Stimulated activated CD4-positive, alpha-beta T cell treated with anti-CD3 and anti-CD28 coated beads, Interleukin-15, amount 100 ng/mL, for 24 hours (primary cell): ENCODE measurements at regions not wholly inside any gene's neighbourhood (a gene's known extent, or its start where the extent isn't known, plus 50 kb on each side); places are given as distances from the start of the nearest gene placed in this dataset.
"Not testable (repeated sequence)": the region's sequence is repeated elsewhere in the genome, so short reads cannot be mapped to it uniquely, and the experiment has no call there.

Source experiments
- DNase-seq: peaks from one replicate; pipeline ENCODE4 v3.0.0-alpha.2; 2020

DNA sequence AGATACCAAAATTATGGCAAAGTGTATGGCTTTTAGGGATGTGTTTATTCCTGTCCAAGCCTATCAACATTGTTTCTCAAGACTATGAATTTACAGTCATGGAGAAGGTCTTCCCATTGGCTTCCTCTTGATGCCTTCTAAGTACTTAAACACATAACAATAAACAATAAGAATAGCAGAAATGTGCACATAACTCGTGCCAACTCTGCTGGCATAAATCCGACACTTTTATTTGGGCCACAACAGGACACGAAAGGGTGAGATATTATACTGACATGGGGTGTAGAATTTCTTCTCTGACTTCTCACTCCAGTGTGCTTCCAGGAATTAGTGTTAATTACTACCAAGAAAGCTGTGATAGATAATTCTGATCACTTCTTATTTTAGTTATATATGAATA is 695.9 kb upstream of the SLC35B3 start:
- no peak for DNase-seq

DNA sequence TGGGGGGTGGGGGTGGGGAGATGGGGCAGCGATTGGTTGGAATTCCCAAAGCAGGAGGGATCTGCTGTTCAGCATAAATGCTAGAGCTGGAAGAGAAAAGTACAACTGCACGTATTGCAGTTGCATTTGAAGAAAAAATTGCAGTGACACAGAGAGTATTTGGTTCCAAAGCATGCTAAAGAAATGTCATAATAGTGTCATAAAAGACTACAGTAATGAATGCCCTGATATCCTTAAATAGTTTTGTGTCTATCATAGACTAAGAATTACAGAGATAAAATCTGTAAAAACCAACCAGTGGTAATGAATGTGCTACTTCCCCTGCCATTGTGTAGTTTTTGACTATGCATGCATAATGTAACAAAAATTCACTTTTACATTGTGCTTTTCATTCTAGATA is 693.6 kb upstream of the SLC35B3 start:
- no peak for DNase-seq

DNA sequence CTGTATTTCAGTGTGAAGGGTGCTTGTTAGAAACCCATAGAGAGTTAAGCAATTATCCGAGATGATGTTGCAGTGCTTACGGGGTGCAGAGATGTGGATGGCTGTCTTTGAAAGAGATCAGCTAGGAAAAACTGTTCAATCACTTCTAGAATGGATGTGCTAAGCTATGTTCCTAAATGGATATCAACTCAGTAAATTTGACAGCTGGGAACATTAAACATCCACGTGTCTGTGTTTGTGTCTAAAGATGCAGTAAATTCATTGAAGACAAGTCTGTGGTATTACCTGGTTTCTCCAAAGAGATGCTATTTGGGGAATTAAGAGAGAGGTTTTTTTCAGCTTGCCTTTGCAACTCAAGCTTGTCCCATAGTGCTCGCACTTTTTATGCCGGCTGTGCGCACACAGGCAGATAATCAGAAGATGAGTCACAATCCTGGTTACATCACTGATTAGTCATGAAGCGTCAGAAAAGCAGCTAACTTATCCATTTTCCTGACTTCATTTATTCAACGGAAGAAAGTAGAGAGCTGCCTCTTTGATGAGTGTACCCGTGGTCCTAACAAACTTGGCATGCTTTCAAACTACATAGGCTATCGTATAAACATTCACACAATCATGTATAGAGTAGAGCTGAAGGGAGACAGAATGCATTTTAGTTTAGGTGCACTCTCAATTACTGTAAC is 691.7 kb upstream of the SLC35B3 start:
- no peak for DNase-seq

DNA sequence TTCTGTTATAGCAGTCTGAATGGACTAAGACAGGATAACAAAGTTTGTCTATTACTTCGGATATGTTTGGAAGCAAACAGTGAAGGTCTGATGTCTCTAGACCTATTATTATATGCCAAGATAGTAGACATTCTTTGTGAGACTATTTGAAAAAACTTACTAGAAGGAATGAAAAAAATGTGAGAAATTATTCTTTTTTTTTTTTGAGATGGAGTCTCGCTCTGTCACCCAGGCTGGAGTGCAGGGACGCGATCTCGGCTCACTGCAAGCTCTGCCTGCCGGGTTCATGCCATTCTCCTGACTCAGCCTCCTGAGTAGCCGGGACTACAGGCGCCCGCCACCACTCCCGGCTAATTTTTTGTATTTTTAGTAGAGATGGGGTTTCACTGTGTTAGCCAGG is 690.7 kb upstream of the SLC35B3 start:
- DNase-seq: not testable (repeated sequence)

DNA sequence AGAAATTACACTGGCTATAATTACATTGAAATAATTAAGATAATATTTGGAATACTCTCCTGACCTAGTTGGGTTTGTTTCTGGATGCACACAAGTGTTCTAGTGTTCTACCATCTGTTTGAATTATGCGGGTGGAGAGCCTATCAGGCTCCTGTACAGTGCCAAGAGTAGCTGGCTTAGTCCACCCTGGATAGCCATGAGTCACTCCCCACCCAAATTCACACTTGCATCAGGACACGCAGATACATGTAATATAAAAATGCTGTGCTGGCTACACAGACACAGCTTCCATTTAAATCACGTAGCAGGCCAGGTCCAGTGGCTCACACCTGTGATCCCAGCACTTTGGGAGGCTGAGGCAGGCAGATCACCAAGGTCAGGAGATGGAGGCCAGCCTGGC is 686.2 kb upstream of the SLC35B3 start:
- no peak for DNase-seq

DNA sequence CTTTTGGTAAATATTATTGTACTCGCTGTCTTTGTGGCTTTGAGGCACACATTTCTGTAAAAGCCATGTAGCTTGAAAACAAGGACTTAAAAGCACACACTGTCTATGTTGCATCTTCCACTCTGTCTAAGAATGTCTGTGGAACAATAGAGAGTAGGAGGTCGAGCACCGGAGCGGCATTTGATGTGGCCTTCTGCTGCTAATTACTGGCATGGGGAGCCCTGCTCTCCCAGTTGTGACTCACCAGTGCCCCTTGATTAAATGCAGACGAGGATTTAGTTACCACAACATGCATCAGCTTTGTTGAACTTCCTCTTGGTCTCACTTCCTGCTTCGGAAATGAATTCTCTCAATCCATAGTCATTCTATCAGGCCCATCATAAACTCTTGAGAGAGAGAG is 680.7 kb upstream of the SLC35B3 start:
- no peak for DNase-seq

DNA sequence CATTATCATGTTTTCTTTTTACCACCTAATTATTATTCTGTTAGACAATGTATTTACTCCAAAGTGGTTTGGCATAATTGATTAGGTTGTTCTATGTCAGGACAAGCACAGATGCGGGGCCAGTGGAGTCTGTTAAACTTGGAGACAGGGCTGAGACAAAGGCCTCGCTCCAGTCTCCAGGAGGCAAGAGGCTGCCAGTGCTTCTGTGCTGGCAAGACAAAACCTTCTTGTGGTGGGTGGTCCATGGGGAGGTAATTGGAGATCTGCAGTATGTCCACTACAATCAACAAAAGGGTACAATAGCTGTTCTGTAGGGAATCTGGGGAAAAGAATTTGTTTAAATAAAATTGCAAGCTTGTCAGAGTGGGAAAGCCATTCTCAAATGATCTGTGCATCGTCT is 677.2 kb upstream of the SLC35B3 start:
- no peak for DNase-seq

DNA sequence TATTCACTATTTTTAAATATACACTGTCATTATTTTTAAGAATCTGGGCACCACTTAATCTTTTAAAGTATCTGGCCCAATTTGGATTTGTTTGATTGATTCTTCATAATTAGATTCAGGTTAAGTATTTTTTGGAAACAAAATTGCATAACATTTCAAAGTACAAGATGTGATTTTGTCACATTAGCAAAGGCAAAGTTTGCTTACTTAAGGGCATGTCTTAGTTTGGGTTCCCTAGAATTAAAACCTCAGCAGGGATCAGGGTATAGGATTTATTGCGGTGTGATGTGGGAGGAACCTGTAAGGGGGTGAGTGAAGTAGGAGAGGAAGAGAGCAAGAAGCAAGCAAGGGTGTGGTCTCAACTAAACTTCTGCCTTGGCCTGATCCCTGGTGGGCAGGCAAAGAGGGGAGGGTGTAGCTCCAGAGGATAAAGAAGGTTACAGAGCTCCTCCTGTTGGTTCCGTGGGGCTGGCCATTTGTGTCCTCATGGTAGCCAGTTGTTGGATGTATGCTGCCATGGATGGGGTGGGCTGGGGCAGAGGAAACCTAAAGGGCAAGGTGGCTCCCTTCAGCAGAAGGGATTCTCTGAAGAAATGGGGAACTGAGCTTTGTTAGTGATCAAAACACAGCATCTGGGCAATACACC is 668.7 kb upstream of the SLC35B3 start:
- DNase-seq: no peak

DNA sequence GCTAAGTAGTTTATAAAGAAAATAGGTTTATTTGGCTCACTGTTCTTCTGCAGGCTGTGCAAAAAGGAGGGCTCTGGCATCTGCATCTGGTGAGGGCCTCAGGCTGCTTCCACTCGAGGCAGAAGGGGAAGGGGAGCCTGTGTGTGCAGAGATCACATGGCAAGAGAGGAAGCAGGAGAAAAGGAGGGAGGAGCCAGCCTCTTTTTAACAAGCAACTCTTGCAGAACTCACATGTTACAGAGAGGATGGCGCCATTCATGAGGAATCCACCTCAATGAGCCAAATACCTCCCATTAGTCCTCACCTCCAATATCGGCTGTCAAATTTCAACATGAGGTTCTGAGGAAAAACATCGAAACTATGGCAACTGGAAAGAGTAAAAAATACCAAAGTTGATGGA is 666.6 kb upstream of the SLC35B3 start:
- DNase-seq: no peak

DNA sequence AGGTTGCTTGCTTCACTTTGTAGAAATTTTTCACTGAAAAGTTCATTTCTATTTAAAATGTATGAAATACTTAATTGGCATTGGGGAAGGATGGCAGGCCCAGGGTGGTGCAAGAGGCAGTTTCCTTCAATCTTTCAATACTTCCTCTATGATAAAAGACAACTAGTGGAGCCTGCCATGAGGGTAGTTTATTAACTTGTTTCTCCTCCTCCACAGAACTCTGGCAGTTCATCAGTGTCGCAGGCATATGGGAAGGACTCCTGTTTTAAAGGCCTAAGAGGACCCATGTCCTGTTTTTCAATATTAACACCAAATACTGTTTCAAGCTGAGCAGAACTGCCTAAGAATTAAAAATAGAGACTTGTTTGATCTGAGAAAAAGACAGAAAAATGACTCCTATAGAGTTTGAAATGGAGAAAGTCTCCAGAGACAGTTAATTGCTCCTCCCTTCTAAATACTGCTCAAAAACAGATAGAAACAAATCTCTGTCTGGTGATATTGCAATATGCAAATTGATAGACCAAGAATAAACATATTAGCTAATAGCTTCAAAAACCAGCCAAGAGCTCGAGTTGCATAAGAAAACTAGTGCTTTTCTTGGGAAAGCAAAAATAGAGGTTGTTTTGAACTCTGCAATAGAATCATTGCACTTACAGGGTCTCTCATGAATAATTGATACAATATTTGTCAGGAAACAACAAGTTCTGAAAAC is 665.7 kb upstream of the SLC35B3 start:
- no peak for DNase-seq

DNA sequence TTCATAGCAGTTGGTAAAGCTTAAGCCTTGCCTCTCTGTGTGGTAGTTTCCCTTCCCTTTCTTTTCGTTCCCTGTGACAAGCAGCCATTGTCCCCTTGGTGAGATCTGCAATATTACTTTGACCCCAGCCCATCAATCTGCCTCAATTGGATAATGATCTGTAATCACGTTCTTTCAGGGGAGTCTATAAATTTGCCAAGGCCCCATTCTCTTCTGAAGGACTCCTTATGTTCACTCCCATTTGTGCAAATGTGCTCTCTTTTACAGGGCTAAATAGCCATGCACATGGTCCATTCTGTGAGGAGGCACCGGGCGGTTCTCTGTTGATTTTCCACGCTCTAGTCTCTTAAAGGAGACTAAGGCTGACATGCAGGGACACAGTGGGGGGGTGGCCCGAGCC is 660.4 kb upstream of the SLC35B3 start:
- DNase-seq: no peak

DNA sequence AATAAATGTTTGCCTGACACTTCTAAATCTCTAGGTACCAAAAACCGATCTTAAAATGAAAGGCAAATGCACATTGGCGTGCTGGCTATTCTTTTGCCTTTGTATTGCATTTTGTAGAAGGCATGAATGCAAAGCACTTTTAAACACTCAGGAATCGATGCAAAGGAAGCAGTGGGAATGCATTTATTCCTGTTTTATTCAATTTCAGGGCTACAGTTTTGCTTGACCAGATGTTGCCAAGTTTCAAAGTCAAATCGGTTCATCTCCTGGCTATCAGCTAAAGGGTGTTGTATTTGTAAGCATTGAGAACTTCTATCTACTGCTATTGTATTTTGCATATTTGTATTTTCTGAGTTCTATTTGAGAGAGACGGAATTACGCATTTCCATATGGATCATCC is 659.8 kb upstream of the SLC35B3 start:
- no peak for DNase-seq

DNA sequence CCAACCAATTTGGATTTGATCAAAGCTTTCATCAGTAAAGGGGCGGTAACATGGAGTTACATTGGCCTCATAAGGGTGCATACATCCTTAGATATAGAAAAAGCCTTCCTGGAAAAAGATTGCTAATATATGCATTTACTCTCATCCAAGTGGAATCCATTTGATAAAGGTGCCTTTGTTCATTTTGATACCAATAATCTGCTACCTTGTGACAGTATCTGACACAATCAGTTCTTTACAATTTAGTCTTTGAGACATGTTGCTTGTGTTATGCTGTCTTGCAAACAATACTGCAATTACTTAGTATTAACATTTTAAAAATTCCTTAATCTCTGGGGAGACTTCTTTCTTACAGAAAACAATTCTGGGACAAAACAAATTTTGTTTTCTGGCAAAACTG is 654.4 kb upstream of the SLC35B3 start:
- DNase-seq: no peak

DNA sequence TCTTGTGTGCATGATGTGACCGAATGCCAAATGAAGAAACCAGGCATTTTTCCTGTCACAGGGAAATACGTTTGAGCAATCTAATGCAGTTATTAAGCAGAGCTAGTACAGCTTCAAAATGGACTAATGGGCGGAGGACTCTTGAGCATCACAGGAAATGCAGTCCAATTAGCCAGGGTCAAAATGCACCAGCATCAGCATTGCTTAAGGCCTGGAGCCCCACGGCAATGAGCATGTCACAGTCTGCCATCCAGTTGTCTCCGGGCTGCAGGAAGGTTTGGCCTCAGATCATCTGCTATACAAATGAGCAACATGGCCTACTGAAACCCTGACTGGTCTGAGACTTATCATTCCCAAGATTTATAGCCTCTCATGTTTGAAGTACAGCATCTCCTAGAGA is 652.1 kb upstream of the SLC35B3 start:
- DNase-seq: no peak

DNA sequence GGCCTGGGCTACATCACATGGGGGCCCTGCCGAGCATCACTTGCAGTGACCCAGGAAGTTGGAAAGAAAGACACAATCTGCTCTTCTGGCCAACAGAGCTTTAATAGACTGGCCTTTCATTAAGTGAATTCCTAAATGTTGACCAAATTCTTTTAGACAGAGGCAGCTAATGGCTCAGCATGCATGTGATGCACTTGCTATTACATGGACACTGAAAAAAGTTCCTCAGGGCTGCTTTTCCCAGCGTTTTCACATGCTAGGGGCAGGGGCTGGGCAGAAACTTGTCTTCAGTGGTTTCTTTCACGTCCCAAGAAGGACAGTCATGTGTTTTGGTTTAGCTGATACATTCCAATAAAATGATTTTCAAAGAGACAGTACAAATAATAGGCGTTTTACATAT is 651.0 kb upstream of the SLC35B3 start:
- no peak for DNase-seq

DNA sequence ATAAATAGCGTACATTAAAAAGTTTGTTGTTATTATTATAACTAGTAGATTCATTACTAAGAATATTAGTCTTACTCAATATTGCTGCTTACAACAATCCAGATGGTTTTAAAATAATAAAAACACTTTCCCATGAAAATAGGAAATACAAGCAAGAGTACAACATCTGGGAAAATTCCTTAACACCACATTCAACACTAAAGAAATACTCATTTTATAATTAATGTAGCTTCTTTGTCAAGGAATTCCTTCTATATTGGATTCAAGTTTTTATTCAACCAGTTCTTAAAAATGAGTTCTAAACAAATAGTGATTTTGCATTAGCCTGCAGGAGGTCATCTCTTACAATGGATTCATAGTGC is 650.3 kb upstream of the SLC35B3 start:
- no peak for DNase-seq

DNA sequence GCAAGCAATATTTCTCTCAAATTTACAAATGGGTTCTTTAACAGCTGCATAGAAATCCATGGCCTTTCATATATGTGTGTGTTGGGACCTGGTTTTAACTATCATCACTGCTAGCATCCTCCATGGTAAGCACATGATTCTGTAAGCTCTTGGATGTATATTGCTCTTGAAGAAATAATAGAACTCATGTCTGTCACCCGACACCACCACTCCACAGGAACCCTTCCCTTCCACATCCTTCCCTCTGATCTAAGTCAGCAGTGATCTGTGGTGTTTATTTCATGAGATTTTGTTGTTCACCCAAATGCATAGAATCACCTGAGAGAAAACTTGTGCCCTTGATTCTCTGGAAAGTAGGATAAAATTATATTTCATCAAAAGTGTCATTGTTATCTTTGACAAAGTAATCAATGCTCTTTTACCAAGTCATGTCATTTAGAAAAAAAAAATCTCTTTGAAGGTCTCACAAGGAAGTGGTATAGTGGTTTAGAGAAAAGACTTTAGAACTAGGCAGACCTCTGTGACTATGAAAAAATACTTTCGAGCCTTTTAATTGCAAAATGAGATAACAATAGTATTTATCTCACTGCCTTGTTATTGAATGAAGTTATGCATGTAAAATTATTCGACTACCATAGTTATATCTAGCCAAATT is 649.8 kb upstream of the SLC35B3 start:
- DNase-seq: no peak

DNA sequence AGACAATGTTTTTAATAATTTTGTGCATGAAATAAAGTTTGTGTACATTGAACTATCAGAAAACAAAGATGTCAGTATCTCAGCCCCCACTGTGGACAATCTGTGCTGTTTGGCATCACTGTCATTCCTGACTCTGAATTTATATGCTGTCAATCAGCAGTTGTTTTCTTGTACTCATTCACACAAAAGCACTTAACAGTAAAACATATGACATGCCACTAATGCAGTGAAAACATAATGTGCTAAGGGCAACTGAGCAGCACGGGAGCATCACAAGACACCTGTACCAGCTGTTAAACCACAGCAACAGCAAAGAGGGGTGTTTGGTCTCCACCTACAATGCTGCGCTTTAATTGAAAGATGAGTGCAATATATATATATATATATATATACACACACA is 647.8 kb upstream of the SLC35B3 start:
- no peak for DNase-seq

DNA sequence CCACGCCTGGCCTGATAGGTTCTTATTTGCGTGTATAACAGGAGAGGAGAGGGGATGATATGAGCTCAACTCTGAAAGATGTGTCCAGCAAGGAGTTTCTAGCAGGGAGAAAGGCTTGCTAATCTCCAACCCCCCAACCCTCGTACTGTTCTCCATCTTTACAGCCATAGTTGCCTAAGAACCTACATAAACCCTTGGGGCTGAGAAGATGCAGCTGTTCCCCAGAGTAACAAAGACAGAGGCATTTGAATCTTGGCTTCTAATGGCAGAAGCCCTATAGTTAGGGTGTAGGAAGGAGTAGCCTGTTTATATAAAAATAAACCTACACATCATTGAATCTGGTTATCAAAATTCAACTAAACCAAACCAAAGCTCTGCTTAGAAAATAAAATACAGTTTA is 631.4 kb upstream of the SLC35B3 start:
- no peak for DNase-seq

DNA sequence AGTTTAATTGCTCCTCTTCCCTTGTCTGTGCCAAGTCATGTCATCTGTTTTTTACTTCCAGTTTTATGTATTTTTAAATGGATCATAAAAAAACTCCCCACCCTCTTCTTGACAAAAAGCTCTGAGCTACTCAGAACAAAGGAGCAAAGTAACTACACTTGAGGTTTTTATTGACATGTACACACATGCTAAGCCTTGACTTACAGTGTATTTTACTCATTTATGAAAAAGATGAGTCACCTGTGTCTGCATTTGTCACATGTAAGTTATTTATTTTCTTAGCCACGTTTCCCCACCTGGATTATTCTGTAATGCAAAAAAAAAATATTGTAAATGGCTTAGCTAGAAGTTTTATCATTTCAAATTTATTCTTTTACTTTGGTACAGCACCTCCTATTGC is 628.8 kb upstream of the SLC35B3 start:
- DNase-seq: no peak

DNA sequence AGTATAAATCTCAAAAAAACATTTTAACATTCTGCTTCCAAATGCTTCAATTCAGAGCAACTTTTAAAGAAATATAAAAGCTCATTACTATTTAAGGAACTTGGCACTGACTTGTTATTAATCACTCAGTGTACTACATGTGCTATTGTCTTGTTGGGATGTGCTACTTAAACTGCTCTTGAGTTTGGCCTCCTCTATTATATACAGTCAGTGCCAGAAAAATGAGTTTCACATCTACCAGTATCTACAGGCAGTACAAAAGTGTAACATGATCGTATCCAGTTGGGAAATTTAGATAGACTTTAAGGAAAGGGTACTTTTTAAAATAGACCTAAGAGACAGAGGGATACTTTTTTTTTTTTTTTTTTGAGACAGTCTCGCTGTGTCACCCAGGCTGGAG is 627.3 kb upstream of the SLC35B3 start:
- DNase-seq: no peak

DNA sequence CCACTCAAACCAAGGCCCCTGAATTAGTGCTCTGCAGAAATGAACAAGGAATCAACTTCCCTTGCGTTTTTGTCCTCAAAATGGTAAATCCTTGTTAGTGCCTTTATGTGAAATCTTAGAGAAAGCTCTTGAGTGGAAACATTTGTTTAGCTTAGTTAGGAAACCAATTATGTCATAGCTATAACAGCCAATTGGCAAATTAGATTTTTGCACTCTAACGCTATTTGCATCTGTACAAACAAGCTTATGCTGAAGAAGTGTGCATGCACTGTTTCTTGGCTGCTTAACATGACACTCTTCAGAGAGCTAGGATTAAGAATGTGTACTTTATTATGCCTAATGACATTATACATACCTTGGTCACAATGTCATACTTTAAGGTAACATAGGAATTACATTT is 622.6 kb upstream of the SLC35B3 start:
- no peak for DNase-seq

DNA sequence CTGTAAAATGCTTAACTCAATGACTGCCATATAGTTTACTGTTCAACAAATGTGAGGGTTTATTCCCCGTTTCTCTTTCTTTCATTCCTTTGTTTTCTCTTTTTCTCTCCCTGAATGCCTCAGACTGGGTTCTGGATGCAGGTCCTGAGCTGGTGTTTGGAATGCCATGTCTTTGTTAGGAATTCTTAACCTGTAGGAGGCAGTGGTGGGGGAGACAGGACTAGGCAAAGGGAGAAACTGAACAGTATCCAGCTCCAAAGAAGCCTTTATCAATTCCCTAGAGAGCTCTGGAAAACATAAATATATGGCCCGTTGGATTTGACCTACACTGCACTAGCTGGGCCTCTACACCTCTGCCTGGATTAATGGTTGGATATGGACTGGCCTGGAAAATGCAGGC is 621.2 kb upstream of the SLC35B3 start:
- no peak for DNase-seq

DNA sequence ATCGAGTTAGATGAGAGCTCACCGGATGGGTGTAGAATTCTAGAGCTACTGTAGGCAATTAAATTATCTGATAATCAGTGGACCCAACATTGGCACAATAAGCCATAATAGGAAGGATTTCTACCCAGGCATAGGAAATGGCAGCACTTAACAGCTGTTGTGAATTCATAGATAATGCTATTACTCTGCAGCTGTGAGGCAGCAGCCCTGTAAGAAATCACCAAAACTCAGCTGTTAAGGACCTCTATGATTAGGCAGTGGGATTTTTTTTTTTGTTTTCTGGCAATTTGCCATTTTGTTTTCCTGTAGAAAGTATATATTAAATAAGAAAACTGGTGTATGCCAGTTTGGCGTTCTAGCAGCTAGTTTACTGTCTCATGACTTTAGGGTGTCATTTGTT is 609.1 kb upstream of the SLC35B3 start:
- DNase-seq: no peak
